OCI-LY1 (cell line): ENCODE measurements at regions not wholly inside any gene's neighbourhood (a gene's known extent, or its start where the extent isn't known, plus 50 kb on each side); places are given as distances from the start of the nearest gene placed in this dataset.

Experiments
- H2AFZ ChIP-seq: fragments of 200-600 bp; sonication (generic), shearing (Covaris generic); 2 replicates; pipeline ENCODE4 v1.6.0; 2014; ENCODE audit warnings: antibody characterized with exemption, mild to moderate bottlenecking, low read length
- H3F3A ChIP-seq: fragments of 200-600 bp; sonication (generic), shearing (Covaris generic); 2 replicates; pipeline ENCODE4 v1.6.0; 2014; ENCODE audit warnings: mild to moderate bottlenecking, antibody characterized with exemption, low read length, moderate library complexity; ENCODE audit not compliant: insufficient read depth
- H3K27ac ChIP-seq: fragments of 200-600 bp; sonication (generic); 2 replicates; pipeline ENCODE4 v1.5.1; 2014; ENCODE audit warnings: low read length, mixed run types, mild to moderate bottlenecking, low read depth; ENCODE audit not compliant: poor library complexity, severe bottlenecking
- H3K27me3 ChIP-seq: fragments of 200-600 bp; sonication (generic); 2 replicates; pipeline ENCODE4 v1.6.0; 2014; ENCODE audit warnings: antibody characterized with exemption, mild to moderate bottlenecking, low read length, moderate library complexity; ENCODE audit not compliant: insufficient read depth
- H3K36me3 ChIP-seq: fragments of 200-600 bp; sonication (generic); 2 replicates; pipeline ENCODE4 v1.6.1; 2014; ENCODE audit warnings: mild to moderate bottlenecking, antibody characterized with exemption, low read length, moderate library complexity, mixed read lengths; ENCODE audit not compliant: insufficient read depth
- H3K4me1 ChIP-seq: fragments of 200-600 bp; sonication (generic); 2 replicates; pipeline ENCODE4 v1.5.1; 2014; ENCODE audit warnings: mild to moderate bottlenecking, low read length, moderate library complexity; ENCODE audit not compliant: insufficient read depth, severe bottlenecking
- H3K4me2 ChIP-seq: fragments of 200-600 bp; sonication (generic), shearing (Covaris generic); 2 replicates; pipeline ENCODE4 v1.6.1; 2014; ENCODE audit warnings: low read length
- H3K4me3 ChIP-seq: fragments of 200-600 bp; sonication (generic); 2 replicates; pipeline ENCODE4 v1.5.1; 2014; ENCODE audit warnings: low read length, low read depth, mild to moderate bottlenecking, mixed read lengths; ENCODE audit not compliant: poor library complexity, severe bottlenecking
- H3K79me2 ChIP-seq: fragments of 200-600 bp; shearing (Covaris generic); 2 replicates; pipeline ENCODE4 v1.6.1; 2016; ENCODE audit warnings: mixed run types, low read length, mixed read lengths; ENCODE audit not compliant: insufficient read depth
- H3K9ac ChIP-seq: fragments of 200-600 bp; sonication (generic), shearing (Covaris generic); 2 replicates; pipeline ENCODE4 v1.6.1; 2014; ENCODE audit warnings: mild to moderate bottlenecking, low read length, mixed read lengths
- H3K9me2 ChIP-seq: fragments of 200-600 bp; sonication (generic), shearing (Covaris generic); 2 replicates; pipeline ENCODE4 v1.6.1; 2014; ENCODE audit warnings: low read depth, mild to moderate bottlenecking, low read length, mixed read lengths
- H3K9me3 ChIP-seq: fragments of 200-600 bp; shearing (Covaris generic); 2 replicates; pipeline ENCODE4 v1.6.1; 2014; ENCODE audit warnings: low read length, mixed read lengths
- H4K20me1 ChIP-seq: fragments of 200-600 bp; sonication (generic), shearing (Covaris generic); 2 replicates; pipeline ENCODE4 v1.6.0; 2016; ENCODE audit warnings: mild to moderate bottlenecking, low read length; ENCODE audit not compliant: insufficient read depth
- CTCF ChIP-seq: fragments of 200-600 bp; sonication (generic), shearing (Covaris generic); IDR thresholded peaks from 2 replicates; pipeline ENCODE4 v1.5.1; 2017; ENCODE audit warnings: mild to moderate bottlenecking, antibody characterized with exemption, low read length, moderate library complexity, mixed read lengths
- EZH2 ChIP-seq: fragments of 200-600 bp; sonication (generic), shearing (Covaris generic); IDR thresholded peaks from 2 replicates; pipeline ENCODE4 v1.8.0; 2017; ENCODE audit warnings: borderline replicate concordance, mixed run types, mild to moderate bottlenecking, antibody characterized with exemption, low read length, moderate library complexity, mixed read lengths

GRCh38 chr13:55538424-55538823, 1602.3 kb upstream of the PRR20A start:
- Histone ChIP-seq H3K9ac (no peak overlapping the region), H2AFZ (no peak overlapping the region), H3K4me1 (no peaks in the 10 kb centered on the region), H3K4me3 (no peak overlapping the region), H3K4me2 (no peak overlapping the region), H4K20me1 (no peaks in the 10 kb centered on the region), H3K27ac (no peak overlapping the region), H3K79me2 (no peaks in the 10 kb centered on the region), H3K9me2 (no peaks in the 10 kb centered on the region), H3K9me3 (no peaks in the 10 kb centered on the region), H3F3A (no peaks in the 10 kb centered on the region), H3K27me3 (no peaks in the 10 kb centered on the region), H3K36me3 (no peaks in the 10 kb centered on the region)
- no peak for TF ChIP-seq EZH2
- no peak for TF ChIP-seq CTCF

- no peak overlapping the region for H3K4me2 ChIP-seq
- no peak overlapping the region for H3K27ac ChIP-seq
- H3K27me3 ChIP-seq, result no peaks in the 10 kb centered on the region
- no peaks in the 10 kb centered on the region for H3K9me3 ChIP-seq
- no peak overlapping the region for H3K4me3 ChIP-seq
- no peaks in the 10 kb centered on the region for H3K9me2 ChIP-seq
- no peak for TF ChIP-seq CTCF
- no peak for TF ChIP-seq EZH2
- H4K20me1 ChIP-seq, result no peaks in the 10 kb centered on the region
- no peak overlapping the region for H3K9ac ChIP-seq
- no peaks in the 10 kb centered on the region for H3K79me2 ChIP-seq
- no peak overlapping the region for H2AFZ ChIP-seq
- no peaks in the 10 kb centered on the region for H3F3A ChIP-seq
- H3K4me1 ChIP-seq, result no peaks in the 10 kb centered on the region
- H3K36me3 ChIP-seq, result no peaks in the 10 kb centered on the region
These were observed 1597.7 kb upstream of the PRR20A start for GRCh38 chr13:55543053-55543452.

- no peaks in the 10 kb centered on the region for H4K20me1 ChIP-seq
- no peaks in the 10 kb centered on the region for H3K4me1 ChIP-seq
- no peaks in the 10 kb centered on the region for H3K9me2 ChIP-seq
- H3K27me3 ChIP-seq, result no peaks in the 10 kb centered on the region
- H3K27ac ChIP-seq, result no peak overlapping the region
- H3K36me3 ChIP-seq, result no peaks in the 10 kb centered on the region
- H3K4me2 ChIP-seq, result no peak overlapping the region
- H3K4me3 ChIP-seq, result no peak overlapping the region
- H2AFZ ChIP-seq, result no peak overlapping the region
- no peaks in the 10 kb centered on the region for H3K79me2 ChIP-seq
- no peaks in the 10 kb centered on the region for H3K9me3 ChIP-seq
- H3K9ac ChIP-seq, result no peak overlapping the region
- H3F3A ChIP-seq, result no peaks in the 10 kb centered on the region
- TF ChIP-seq CTCF, result no peak
- no peak for TF ChIP-seq EZH2
These were observed 1590.1 kb upstream of the PRR20A start for GRCh38 chr13:55550624-55551023.
